ENCODE measurements at regions not wholly inside any gene's neighbourhood (a gene's known extent, or its start where the extent isn't known, plus 50 kb on each side); places are given as distances from the start of the nearest gene placed in this dataset.

- no peaks in the 10 kb centered on the region for H3K27me3 Mint-ChIP-seq (ENCODE audit: insufficient read depth, low read depth, poor library complexity)
Measured at GRCh38 chr10:2306081-2306480, 568.8 kb upstream of the ADARB2 start.

More at GRCh38 chr10:2306081-2306480, 568.8 kb upstream of the ADARB2 start:
- no peak overlapping the region for H3K4me3 Mint-ChIP-seq
- no peaks in the 10 kb centered on the region for H3K4me1 ChIP-seq (ENCODE audit: insufficient read depth)
- H3K9me2 ChIP-seq (ENCODE audit: insufficient read depth), result no peaks in the 10 kb centered on the region
- no peak overlapping the region for H3K27ac ChIP-seq (ENCODE audit: low read depth)
- no peak overlapping the region for H2AFZ ChIP-seq
- no peak overlapping the region for H3K4me3 ChIP-seq
- no peaks in the 10 kb centered on the region for H3K36me3 Mint-ChIP-seq (ENCODE audit: low read depth)
- no peaks in the 10 kb centered on the region for H3K27me3 ChIP-seq (ENCODE audit: insufficient read depth)
- peaks cover 7% of the 10 kb centered on the region; the same call in 2 of the 3 replicates for H3K9me3 Mint-ChIP-seq
- no peaks in the 10 kb centered on the region for H4K20me1 ChIP-seq (replicated peaks; ENCODE audit: insufficient read depth)
- no peak for DNase-seq (ENCODE audit: low spot score)
- H3K4me1 Mint-ChIP-seq, result no peaks in the 10 kb centered on the region; the same call in 2 of the 3 replicates
- no peaks in the 10 kb centered on the region for H3K79me2 ChIP-seq (replicated peaks; ENCODE audit: insufficient read depth)
- H3K4me2 ChIP-seq, result no peak overlapping the region
- H3F3A ChIP-seq (replicated peaks; ENCODE audit: low read depth), result no peaks in the 10 kb centered on the region
- no peak for ATAC-seq
- H3K36me3 ChIP-seq (ENCODE audit: insufficient read depth), result no peaks in the 10 kb centered on the region
- TF ChIP-seq ZNF462 (CRISPR knock-in tag; IDR thresholded peaks at IDR 0.05), result no peak
- TF ChIP-seq ZNF331 (CRISPR knock-in tag; IDR thresholded peaks at IDR 0.05; ENCODE audit: low read depth), result no peak
- TF ChIP-seq ZNF114 (CRISPR knock-in tag; IDR thresholded peaks at IDR 0.05), result no peak
- no peak for TF ChIP-seq EZH2 (IDR thresholded peaks at IDR 0.05; ENCODE audit: low read depth, unreplicated experiment)
- no peak for TF ChIP-seq CREB1 (CRISPR knock-in tag; IDR thresholded peaks at IDR 0.05; ENCODE audit: low read depth)
- no peak for TF ChIP-seq CTCF (conservative IDR thresholded peaks at IDR 0.05; ENCODE audit: low read depth in 2 of 2)
- no peak for TF ChIP-seq STAT1 (IDR thresholded peaks at IDR 0.05; ENCODE audit: unreplicated experiment)
- no peak for TF ChIP-seq POLR2AphosphoS5 (IDR thresholded peaks at IDR 0.05; ENCODE audit: low read depth)
- TF ChIP-seq NANOG (IDR thresholded peaks at IDR 0.05; ENCODE audit: borderline replicate concordance), result no peak
- TF ChIP-seq EZH2phosphoT487 (IDR thresholded peaks at IDR 0.05; ENCODE audit: unreplicated experiment), result no peak
- no peak for TF ChIP-seq JUNB (IDR thresholded peaks at IDR 0.05; ENCODE audit: unreplicated experiment)
- TF ChIP-seq REST (IDR thresholded peaks at IDR 0.05; ENCODE audit: unreplicated experiment), result no peak
- no peak for TF ChIP-seq ETS1 (IDR thresholded peaks at IDR 0.05)
- no peak overlapping the region for H3K27ac Mint-ChIP-seq
